ENCODE measurements at regions not wholly inside any gene's neighbourhood (a gene's known extent, or its start where the extent isn't known, plus 50 kb on each side); places are given as distances from the start of the nearest gene placed in this dataset.
"Not testable (repeated sequence)": the region's sequence is repeated elsewhere in the genome, so short reads cannot be mapped to it uniquely, and the experiment has no call there.

- DNase-seq (ENCODE audit: low read depth): no peak
Measured at GRCh38 chr13:87537951-87538350, 133.2 kb upstream of the SLITRK5 start.

GRCh38 chr13:87538366-87539052 lies 132.7 kb upstream of the SLITRK5 start:
- no peak for DNase-seq (ENCODE audit: low read depth)

GRCh38 chr13:87553142-87553541 lies 118.0 kb upstream of the SLITRK5 start:
- no peak for DNase-seq (ENCODE audit: low read depth)

GRCh38 chr13:87554045-87554444 lies 117.1 kb upstream of the SLITRK5 start:
- DNase-seq (ENCODE audit: low read depth): no peak

GRCh38 chr13:87557788-87558187 lies 113.4 kb upstream of the SLITRK5 start:
- no peak for DNase-seq (ENCODE audit: low read depth)

- not testable (repeated sequence) for DNase-seq (ENCODE audit: low read depth)
Measured at GRCh38 chr13:87561580-87561979, 109.6 kb upstream of the SLITRK5 start.

- DNase-seq (ENCODE audit: low read depth): no peak
Measured at GRCh38 chr13:87570669-87571068, 100.5 kb upstream of the SLITRK5 start.

GRCh38 chr13:87582399-87582798 lies 88.8 kb upstream of the SLITRK5 start:
- DNase-seq (ENCODE audit: low read depth): no peak

GRCh38 chr13:87590518-87590917 lies 80.7 kb upstream of the SLITRK5 start:
- no peak for DNase-seq (ENCODE audit: low read depth)

- DNase-seq (ENCODE audit: low read depth): not testable (repeated sequence)
Measured at GRCh38 chr13:87604437-87604836, 66.7 kb upstream of the SLITRK5 start.

GRCh38 chr13:87607266-87607665 lies 63.9 kb upstream of the SLITRK5 start:
- no peak for DNase-seq (ENCODE audit: low read depth)

- no peak for DNase-seq (ENCODE audit: low read depth)
Measured at GRCh38 chr13:87614276-87614675, 56.9 kb upstream of the SLITRK5 start.

All from RPMI7951 (cell line).